Skeletal muscle cell (primary cell): ENCODE measurements at regions not wholly inside any gene's neighbourhood (a gene's known extent, or its start where the extent isn't known, plus 50 kb on each side); places are given as distances from the start of the nearest gene placed in this dataset.

Experiments
- DNase-seq: peaks from one replicate; pipeline ENCODE4 v3.0.0-alpha.2; 2010; ENCODE audit warnings: low read depth
- H3K4me3 ChIP-seq: 2 replicates; pipeline ENCODE4 v1.5.1; 2011; ENCODE audit warnings: low read depth, mild to moderate bottlenecking, control low read depth, low read length, moderate library complexity

- H3K4me3 ChIP-seq = no peak overlapping the region
- no peak for DNase-seq
Observed at GRCh38 chr6:139777202-139777970, 402.9 kb upstream of the CITED2 start.

DNA sequence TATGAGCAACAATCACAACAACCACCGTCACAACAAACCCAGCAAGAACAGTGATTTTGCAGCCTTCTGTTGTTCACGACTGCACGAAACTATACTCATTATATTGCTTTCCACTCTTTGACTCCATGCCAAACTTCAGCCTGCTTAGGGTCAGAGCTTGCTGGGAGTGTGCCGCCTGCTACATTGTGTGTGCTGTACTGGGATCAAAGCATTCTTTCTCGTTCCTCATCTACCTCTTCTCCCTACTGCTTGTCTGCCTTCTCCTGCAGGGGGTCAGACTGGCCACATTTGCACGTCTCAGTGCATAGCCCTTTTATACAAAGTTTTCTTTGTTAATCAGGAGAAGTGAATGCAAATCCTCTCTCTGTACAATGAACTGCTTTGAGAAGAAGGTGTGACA, 401.6 kb upstream of the CITED2 start:
- no peak for DNase-seq
- H3K4me3 ChIP-seq = no peak overlapping the region

- H3K4me3 ChIP-seq = no peak overlapping the region
- DNase-seq = no peak
Observed at GRCh38 chr6:139768196-139768595, 393.7 kb upstream of the CITED2 start.

DNA sequence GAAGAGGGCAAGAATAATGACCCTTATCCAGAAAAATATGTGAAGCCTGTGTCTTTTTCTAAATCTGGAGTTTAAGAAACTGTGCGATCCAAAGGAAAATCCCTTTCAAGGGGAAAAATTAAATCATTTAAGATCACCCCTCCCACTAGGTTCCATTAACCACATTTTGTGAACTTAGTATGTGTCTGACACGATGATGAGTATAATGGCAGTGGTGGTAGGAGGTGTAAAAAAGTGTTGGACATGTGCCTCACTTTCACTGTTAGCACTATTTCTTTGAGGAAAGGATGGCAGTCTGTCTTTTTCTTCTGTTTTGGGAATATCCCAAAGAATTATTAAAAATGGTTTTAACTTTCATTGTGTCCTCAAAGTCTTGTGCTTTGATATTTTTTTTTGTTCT, 392.3 kb upstream of the CITED2 start:
- no peak overlapping the region for H3K4me3 ChIP-seq
- no peak for DNase-seq

GRCh38 chr6:139765825-139766285, 391.4 kb upstream of the CITED2 start:
- no peak for DNase-seq
- no peak overlapping the region for H3K4me3 ChIP-seq

DNA sequence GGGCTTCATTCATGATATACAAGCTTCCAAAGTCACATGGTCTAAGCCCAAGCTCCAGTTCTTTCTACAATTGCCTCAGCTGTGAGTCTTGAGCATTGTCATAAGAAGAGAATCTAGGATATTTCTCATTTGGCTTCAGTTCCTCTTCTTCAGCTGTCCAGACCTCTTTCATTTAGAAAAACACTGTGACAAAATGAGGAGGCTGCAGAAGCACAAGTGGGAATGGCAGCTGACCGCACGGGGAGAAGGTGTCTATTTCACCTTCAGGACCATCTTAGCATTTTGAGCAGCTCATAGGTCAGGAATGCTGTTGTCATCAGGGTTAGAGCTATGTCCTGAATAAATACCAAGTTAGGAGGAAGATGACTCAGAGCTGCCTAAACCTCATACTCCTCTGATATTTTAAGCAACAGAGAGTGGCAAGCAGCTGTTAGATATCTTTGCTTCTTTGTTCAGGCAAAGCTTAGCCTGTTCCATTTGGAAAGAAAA, 390.1 kb upstream of the CITED2 start:
- H3K4me3 ChIP-seq = no peak overlapping the region
- DNase-seq = peak; percentile 99

DNA sequence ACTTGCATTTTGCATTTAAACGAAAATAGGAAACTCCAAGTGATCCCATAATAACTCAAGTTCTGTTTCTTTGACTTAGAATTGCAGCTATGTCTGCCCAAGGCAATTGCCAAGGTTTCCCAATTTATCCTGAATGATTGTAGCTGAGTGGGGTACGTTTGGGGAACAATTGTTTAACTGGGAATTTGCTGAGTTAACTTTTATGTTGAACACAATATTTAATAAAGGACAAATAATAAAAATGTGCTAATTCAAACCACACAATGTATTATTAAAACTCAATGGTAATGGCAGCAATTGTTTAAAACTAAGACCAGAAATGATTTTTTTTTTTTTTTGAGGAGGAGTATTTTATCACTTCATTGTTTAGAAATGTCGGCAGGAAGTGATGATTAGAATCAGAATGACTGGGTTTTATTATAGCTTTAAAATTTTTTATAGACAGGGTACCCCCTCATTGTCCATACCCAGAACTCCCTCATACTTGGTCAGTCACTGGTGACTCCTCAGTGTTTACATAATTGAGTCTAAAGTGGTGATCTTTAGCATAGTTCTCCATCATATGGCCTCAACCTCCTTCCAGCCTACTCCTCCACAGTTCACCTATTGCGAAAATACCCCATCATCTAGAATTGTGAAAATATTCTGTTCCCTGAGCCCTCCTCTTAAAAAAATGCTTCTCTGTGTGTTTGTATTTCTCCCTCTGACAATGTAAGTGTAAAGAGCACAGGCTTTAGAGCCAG, 389.2 kb upstream of the CITED2 start:
- DNase-seq = no peak
- no peak overlapping the region for H3K4me3 ChIP-seq

GRCh38 chr6:139762587-139763031, 388.2 kb upstream of the CITED2 start:
- H3K4me3 ChIP-seq = no peak overlapping the region
- DNase-seq = peak; percentile 79

GRCh38 chr6:139760128-139760527, 385.7 kb upstream of the CITED2 start:
- no peak for DNase-seq
- H3K4me3 ChIP-seq = no peak overlapping the region

- no peak overlapping the region for H3K4me3 ChIP-seq
- no peak for DNase-seq
Observed at GRCh38 chr6:139759086-139759485, 384.6 kb upstream of the CITED2 start.

GRCh38 chr6:139758209-139758611, 383.8 kb upstream of the CITED2 start:
- peak; percentile 78 for DNase-seq

DNA sequence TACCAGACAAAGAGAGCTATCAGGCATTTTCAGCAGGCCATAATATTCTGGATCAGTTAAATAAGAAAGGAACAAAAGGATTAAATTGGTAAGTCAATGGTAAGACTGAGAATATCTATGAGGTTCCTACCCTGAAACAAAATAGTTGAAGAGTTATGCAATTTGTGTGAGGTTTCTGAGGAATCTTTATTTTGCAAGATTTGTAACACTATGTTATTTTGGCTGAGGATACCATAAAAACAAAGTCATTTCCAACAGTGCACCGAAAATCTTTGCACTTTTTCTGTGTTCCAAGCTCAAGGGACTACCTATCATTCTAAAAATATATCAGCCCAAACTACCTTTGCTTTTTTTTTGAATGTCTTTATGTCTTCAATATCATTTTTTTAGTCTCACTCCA, 383.3 kb upstream of the CITED2 start:
- no peak overlapping the region for H3K4me3 ChIP-seq
- DNase-seq = no peak

More at GRCh38 chr6:139758209-139758611, 383.8 kb upstream of the CITED2 start:
- no peak overlapping the region for H3K4me3 ChIP-seq

- no peak for DNase-seq
- no peak overlapping the region for H3K4me3 ChIP-seq
Observed at GRCh38 chr6:139756381-139756780, 381.9 kb upstream of the CITED2 start.

DNA sequence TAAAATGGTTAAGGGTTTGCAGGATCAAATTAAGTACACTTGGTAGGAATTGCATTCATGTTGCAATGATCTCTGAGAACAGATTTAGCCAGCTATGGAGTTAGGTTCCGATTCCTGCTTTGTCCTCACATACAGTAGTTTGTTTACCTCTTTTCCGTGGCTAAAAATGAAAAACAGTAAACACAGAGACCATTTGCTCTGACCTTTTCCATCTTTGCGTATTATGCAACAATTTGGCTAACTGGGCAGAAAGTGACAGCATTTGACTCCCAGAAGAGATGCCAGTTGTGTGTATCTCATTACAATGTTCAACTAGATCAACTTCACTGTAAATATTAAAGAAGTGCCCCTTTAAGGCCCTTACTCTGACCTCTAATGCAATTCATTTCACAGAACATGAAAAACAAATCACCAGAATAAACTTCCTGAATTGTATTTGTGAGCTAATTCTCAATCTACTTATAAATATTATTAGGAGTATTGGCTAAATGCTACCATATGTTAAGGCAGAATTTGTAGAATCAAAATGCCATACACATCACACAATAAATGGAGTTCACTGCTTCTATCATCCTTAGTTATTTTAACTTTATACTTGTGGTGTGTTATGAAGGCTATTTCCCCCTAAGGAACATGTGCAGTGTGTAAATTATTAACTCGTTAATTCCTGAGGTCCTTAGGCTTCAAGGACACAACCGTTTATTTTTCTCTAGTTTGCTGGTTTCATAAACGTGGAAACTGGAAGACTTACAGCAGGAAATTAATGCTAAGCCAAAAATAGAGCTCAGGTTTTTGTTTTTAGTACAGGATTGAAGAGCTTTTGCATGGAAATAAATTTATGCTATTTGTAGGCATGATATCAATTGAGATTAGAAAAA, 380.7 kb upstream of the CITED2 start:
- DNase-seq = no peak
- H3K4me3 ChIP-seq = no peak overlapping the region

DNA sequence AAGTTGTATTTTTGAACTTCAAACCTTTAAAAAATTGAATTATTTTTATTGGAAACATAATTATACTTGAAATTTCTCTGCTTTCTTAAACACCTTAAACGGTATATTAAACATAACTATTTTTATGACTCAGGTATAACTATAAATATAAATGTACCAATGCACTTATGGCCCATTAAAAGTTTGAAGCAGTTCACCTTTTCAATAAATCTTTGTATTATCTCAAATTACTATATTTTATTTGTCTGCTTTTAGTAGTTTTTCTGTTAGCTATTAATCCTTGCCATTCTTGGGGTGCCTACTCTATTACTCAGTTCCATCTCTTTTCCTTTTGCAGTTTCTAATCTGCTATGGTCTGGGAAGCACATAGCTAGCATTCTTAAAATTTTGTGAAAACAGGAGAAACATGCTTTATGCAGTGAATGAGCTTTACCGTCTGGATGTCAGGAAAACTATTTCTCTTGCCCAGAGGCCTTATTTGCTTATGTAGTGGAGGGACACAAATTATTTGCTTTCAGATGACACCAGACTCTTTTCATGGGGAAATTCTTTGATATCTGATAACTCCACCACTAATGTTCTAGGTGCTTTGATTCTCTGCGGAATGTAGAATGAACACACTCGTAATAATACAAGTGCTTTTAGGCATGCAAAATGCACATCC, 378.9 kb upstream of the CITED2 start:
- no peak overlapping the region for H3K4me3 ChIP-seq
- DNase-seq = no peak

- no peak overlapping the region for H3K4me3 ChIP-seq
Observed at GRCh38 chr6:139752086-139752485, 377.6 kb upstream of the CITED2 start.

GRCh38 chr6:139751179-139751578, 376.7 kb upstream of the CITED2 start:
- DNase-seq = peak; percentile 61
- no peak overlapping the region for H3K4me3 ChIP-seq

More at GRCh38 chr6:139752086-139752485, 377.6 kb upstream of the CITED2 start:
- no peak for DNase-seq

GRCh38 chr6:139748353-139749146, 374.1 kb upstream of the CITED2 start:
- no peak overlapping the region for H3K4me3 ChIP-seq
- no peak for DNase-seq
